ENCODE measurements at regions not wholly inside any gene's neighbourhood (a gene's known extent, or its start where the extent isn't known, plus 50 kb on each side); places are given as distances from the start of the nearest gene placed in this dataset.

- no peak for TF ChIP-seq ZNF274 (IDR thresholded peaks at IDR 0.05; ENCODE audit: low read depth, low read length)
- no peak for TF ChIP-seq SUZ12 (IDR thresholded peaks at IDR 0.05; ENCODE audit: extremely low read depth, insufficient read depth, insufficient read length)
- no peak for TF ChIP-seq YY1 (IDR thresholded peaks at IDR 0.05; ENCODE audit: insufficient read depth, insufficient read length)
Observed at GRCh38 chr11:8320076-8320475, 56.4 kb upstream of the LMO1 start.

Data from NT2/D1 (cell line).